DND-41 (cell line): ENCODE measurements at regions not wholly inside any gene's neighbourhood (a gene's known extent, or its start where the extent isn't known, plus 50 kb on each side); places are given as distances from the start of the nearest gene placed in this dataset.

Experiments
- ATAC-seq: fragments of 200-7000 bp; cut with Tn5 transposase; 3 replicates; pipeline ENCODE4 v1.9.1; 2021; ENCODE audit warnings: low read depth; ENCODE audit not compliant: insufficient read depth
- DNase-seq: peaks from one replicate; pipeline ENCODE4 v3.0.0-alpha.2; 2020
- H2AFZ ChIP-seq: 2 replicates; pipeline ENCODE4 v1.6.0; 2012; ENCODE audit warnings: low read depth, low read length
- H3K27ac ChIP-seq: 2 replicates; pipeline ENCODE4 v1.5.1; 2012; ENCODE audit warnings: low read length, inconsistent platforms
- H3K27me3 ChIP-seq: fragments of 200-600 bp; sonication (generic); 2 replicates; pipeline ENCODE4 v1.6.0; 2012; ENCODE audit warnings: low read length, mild to moderate bottlenecking, inconsistent platforms; ENCODE audit not compliant: insufficient read depth, poor library complexity
- H3K36me3 ChIP-seq: 2 replicates; pipeline ENCODE4 v1.5.1; 2012; ENCODE audit warnings: low read length, inconsistent platforms; ENCODE audit not compliant: insufficient read depth
- H3K4me1 ChIP-seq: 2 replicates; pipeline ENCODE4 v1.5.1; 2012; ENCODE audit warnings: mild to moderate bottlenecking, low read length; ENCODE audit not compliant: insufficient read depth
- H3K4me2 ChIP-seq: 2 replicates; pipeline ENCODE4 v1.6.0; 2012; ENCODE audit warnings: mild to moderate bottlenecking, moderate library complexity, low read length, inconsistent platforms; ENCODE audit not compliant: insufficient read depth
- H3K4me3 ChIP-seq, 2 experiments: fragments of 200-600 bp in 1 of 2; shearing (Covaris generic) in 1 of 2; 2 replicates each; pipeline ENCODE4 v1.5.1; 2012 to 2016; ENCODE audit warnings: inconsistent platforms in 2 of 2, low read length in 2 of 2, mild to moderate bottlenecking in 2 of 2, low read depth in 1 of 2, moderate library complexity in 1 of 2
- H3K79me2 ChIP-seq: 2 replicates; pipeline ENCODE4 v1.6.0; 2012; ENCODE audit warnings: low read length, inconsistent platforms; ENCODE audit not compliant: insufficient read depth
- H3K9ac ChIP-seq: 2 replicates; pipeline ENCODE4 v1.6.0; 2012; ENCODE audit warnings: low read depth, mild to moderate bottlenecking, inconsistent platforms, low read length, moderate library complexity
- H3K9me3 ChIP-seq: 2 replicates; pipeline ENCODE4 v1.5.1; 2012; ENCODE audit warnings: low read length, moderate library complexity, mild to moderate bottlenecking, inconsistent platforms; ENCODE audit not compliant: insufficient read depth, severe bottlenecking
- H4K20me1 ChIP-seq: 2 replicates; pipeline ENCODE4 v1.6.0; 2012; ENCODE audit warnings: low read length; ENCODE audit not compliant: insufficient read depth
- CTCF ChIP-seq: IDR thresholded peaks from 2 replicates; pipeline ENCODE4 v1.5.1; 2012; ENCODE audit warnings: borderline replicate concordance, low read length, moderate library complexity, mild to moderate bottlenecking; ENCODE audit not compliant: poor library complexity, severe bottlenecking; ENCODE audit errors: extremely low read depth
- EZH2 ChIP-seq: IDR thresholded peaks from 3 replicates; pipeline ENCODE4 v1.6.1; 2012; ENCODE audit warnings: borderline replicate concordance, low read depth, mild to moderate bottlenecking, moderate library complexity, low read length, inconsistent platforms; ENCODE audit not compliant: severe bottlenecking

GRCh38 chr20:58021481-58021880 is 207.0 kb downstream of the ANKRD60 start:
- Histone ChIP-seq H3K4me2 (no peak overlapping the region), H4K20me1 (peaks cover 4% of the 10 kb centered on the region; the same call in 1 of the 2 replicates), H3K27me3 (peaks cover 15% of the 10 kb centered on the region), H2AFZ (no peak overlapping the region), H3K4me3 (no peak overlapping the region), H3K36me3 (no peaks in the 10 kb centered on the region), H3K9me3 (no peaks in the 10 kb centered on the region), H3K9ac (no peak overlapping the region), H3K4me1 (no peaks in the 10 kb centered on the region), H3K79me2 (no peaks in the 10 kb centered on the region), H3K27ac (no peak overlapping the region)
- DNase-seq (no peak), ATAC-seq (no peak)
- no peak for TF ChIP-seq EZH2
- no peak for TF ChIP-seq CTCF

GRCh38 chr20:58020656-58021454 is 207.6 kb downstream of the ANKRD60 start:
- DNase-seq (no peak), ATAC-seq (no peak)
- H4K20me1 ChIP-seq = peaks cover 4% of the 10 kb centered on the region; the same call in 1 of the 2 replicates
- H3K27me3 ChIP-seq = peaks cover 15% of the 10 kb centered on the region
- H3K9ac ChIP-seq = no peak overlapping the region
- no peaks in the 10 kb centered on the region for H3K36me3 ChIP-seq
- no peak overlapping the region for H3K4me3 ChIP-seq
- no peaks in the 10 kb centered on the region for H3K79me2 ChIP-seq
- H3K27ac ChIP-seq = no peak overlapping the region
- no peak for TF ChIP-seq CTCF
- no peak for TF ChIP-seq EZH2
- H3K4me1 ChIP-seq = no peaks in the 10 kb centered on the region
- H2AFZ ChIP-seq = no peak overlapping the region
- H3K9me3 ChIP-seq = no peaks in the 10 kb centered on the region
- no peak overlapping the region for H3K4me2 ChIP-seq

GRCh38 chr20:58019850-58020625 is 208.4 kb downstream of the ANKRD60 start:
- Histone ChIP-seq H3K4me3 (no peak overlapping the region), H3K79me2 (no peaks in the 10 kb centered on the region), H3K4me2 (no peak overlapping the region), H3K36me3 (no peaks in the 10 kb centered on the region), H4K20me1 (peaks cover 4% of the 10 kb centered on the region; the same call in 1 of the 2 replicates), H3K9me3 (no peaks in the 10 kb centered on the region), H3K27ac (no peak overlapping the region), H3K4me1 (no peaks in the 10 kb centered on the region), H2AFZ (no peak overlapping the region), H3K9ac (no peak overlapping the region), H3K27me3 (peaks cover 15% of the 10 kb centered on the region)
- TF ChIP-seq EZH2 = no peak
- TF ChIP-seq CTCF = no peak
- DNase-seq (no peak), ATAC-seq (no peak)
